ENCODE measurements at regions not wholly inside any gene's neighbourhood (a gene's known extent, or its start where the extent isn't known, plus 50 kb on each side); places are given as distances from the start of the nearest gene placed in this dataset.

DNA sequence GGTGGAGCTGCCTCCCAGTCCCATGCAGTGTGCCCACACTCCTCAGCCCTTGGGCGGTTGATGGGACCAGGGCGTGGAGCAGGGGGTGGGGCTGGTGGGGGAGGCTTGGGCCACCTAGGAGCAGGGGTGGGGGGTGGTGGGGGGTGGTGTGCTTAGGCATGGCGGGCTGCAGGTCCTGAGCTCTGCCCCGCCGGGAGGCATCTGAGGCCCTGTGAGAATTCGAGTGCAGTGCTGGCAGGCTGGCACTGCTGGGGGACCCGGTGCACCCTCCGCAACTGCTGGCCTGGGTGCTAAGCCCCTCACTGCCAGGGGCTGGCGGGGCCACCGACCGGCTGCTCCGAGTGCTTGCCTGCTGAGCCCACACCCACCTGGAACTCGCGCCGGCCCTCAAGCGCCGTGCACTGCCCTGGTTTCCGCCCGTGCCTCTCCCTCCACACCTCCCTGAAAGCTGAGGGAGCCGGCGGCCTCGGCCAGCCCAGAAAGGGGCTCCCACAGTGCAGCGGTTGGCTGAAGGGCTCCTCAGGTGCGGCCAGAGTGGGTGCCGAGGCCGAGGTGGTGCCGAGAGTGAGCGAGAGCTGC is 59.6 kb upstream of the PRL start:
- TF ChIP-seq, protein P1, sequence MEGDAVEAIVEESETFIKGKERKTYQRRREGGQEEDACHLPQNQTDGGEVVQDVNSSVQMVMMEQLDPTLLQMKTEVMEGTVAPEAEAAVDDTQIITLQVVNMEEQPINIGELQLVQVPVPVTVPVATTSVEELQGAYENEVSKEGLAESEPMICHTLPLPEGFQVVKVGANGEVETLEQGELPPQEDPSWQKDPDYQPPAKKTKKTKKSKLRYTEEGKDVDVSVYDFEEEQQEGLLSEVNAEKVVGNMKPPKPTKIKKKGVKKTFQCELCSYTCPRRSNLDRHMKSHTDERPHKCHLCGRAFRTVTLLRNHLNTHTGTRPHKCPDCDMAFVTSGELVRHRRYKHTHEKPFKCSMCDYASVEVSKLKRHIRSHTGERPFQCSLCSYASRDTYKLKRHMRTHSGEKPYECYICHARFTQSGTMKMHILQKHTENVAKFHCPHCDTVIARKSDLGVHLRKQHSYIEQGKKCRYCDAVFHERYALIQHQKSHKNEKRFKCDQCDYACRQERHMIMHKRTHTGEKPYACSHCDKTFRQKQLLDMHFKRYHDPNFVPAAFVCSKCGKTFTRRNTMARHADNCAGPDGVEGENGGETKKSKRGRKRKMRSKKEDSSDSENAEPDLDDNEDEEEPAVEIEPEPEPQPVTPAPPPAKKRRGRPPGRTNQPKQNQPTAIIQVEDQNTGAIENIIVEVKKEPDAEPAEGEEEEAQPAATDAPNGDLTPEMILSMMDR (IDR thresholded peaks at IDR 0.05) = no peak
- TF ChIP-seq POLR2A (IDR thresholded peaks at IDR 0.05) = no peak
